MM.1S (cell line): ENCODE measurements at regions not wholly inside any gene's neighbourhood (a gene's known extent, or its start where the extent isn't known, plus 50 kb on each side); places are given as distances from the start of the nearest gene placed in this dataset.

ENCODE experiments used
- EZH2 ChIP-seq: fragments of 300-600 bp; sonication (generic); optimal IDR thresholded peaks from 2 replicates; pipeline ENCODE3; 2017; ENCODE audit warnings: low read depth, mild to moderate bottlenecking, antibody characterized with exemption, low read length, mixed read lengths
- TF ChIP-seq, protein P1 (sequence below): fragments of 300-600 bp; sonication (generic); IDR thresholded peaks from 2 replicates; pipeline ENCODE4 v1.5.1; 2016; ENCODE audit warnings: antibody characterized with exemption, low read length, mixed read lengths

GRCh38 chr14:104522926-104523545, 56.5 kb upstream of the C14orf180 start:
- TF ChIP-seq, protein P1, sequence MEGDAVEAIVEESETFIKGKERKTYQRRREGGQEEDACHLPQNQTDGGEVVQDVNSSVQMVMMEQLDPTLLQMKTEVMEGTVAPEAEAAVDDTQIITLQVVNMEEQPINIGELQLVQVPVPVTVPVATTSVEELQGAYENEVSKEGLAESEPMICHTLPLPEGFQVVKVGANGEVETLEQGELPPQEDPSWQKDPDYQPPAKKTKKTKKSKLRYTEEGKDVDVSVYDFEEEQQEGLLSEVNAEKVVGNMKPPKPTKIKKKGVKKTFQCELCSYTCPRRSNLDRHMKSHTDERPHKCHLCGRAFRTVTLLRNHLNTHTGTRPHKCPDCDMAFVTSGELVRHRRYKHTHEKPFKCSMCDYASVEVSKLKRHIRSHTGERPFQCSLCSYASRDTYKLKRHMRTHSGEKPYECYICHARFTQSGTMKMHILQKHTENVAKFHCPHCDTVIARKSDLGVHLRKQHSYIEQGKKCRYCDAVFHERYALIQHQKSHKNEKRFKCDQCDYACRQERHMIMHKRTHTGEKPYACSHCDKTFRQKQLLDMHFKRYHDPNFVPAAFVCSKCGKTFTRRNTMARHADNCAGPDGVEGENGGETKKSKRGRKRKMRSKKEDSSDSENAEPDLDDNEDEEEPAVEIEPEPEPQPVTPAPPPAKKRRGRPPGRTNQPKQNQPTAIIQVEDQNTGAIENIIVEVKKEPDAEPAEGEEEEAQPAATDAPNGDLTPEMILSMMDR, result no peak
- no peak for TF ChIP-seq EZH2
